GM19025 (cell line): ENCODE measurements at regions not wholly inside any gene's neighbourhood (a gene's known extent, or its start where the extent isn't known, plus 50 kb on each side); places are given as distances from the start of the nearest gene placed in this dataset.
A peak's percentile ranks its signal among the peaks of the same experiment; 100 is the strongest.

Experiments used
- ATAC-seq: cut with Tn5 transposase; IDR thresholded peaks from one replicate; pipeline ENCODE4 v1.9.1; 2021; ENCODE audit warnings: mild to moderate bottlenecking, low read depth, moderate library complexity; ENCODE audit not compliant: unreplicated experiment

DNA sequence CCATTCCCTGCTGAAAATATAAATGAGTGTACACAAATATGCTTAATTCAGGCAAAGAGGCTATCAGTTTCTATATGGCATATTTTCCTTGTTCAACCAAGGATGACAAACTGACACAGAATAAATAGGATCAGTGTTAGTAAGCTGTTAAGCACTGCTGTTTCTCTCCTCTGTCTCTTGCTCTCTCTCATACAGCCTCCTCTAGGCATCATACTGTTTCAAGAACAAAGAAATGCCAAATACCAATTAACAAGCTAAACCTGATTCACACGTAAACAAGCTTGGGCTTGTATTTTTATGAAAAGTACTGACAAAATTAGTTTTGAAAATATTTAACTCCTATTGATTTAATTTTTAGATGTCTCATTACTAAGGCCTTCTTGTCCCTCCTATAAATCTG, 1027.2 kb upstream of the ACVR2A start:
- no peak for ATAC-seq

DNA sequence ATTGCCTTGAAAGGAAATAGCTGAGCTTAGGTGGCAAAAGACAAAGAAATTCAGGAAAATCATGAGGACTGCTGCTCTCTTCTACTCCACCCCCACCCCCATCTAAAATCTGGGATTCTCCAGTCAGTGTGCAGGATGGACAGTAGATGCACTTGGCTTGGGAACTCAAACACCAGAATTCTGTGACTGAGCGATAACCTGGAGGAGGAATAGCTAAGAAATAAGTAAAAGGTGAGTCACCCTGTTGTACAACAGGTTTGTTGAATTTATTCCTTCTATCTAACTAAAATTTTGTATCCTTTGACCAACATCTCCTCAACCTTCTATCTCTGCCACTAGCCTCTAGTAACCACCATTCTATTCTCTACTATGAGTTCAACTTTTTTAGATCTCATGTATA, 1029.9 kb upstream of the ACVR2A start:
- ATAC-seq: no peak

DNA sequence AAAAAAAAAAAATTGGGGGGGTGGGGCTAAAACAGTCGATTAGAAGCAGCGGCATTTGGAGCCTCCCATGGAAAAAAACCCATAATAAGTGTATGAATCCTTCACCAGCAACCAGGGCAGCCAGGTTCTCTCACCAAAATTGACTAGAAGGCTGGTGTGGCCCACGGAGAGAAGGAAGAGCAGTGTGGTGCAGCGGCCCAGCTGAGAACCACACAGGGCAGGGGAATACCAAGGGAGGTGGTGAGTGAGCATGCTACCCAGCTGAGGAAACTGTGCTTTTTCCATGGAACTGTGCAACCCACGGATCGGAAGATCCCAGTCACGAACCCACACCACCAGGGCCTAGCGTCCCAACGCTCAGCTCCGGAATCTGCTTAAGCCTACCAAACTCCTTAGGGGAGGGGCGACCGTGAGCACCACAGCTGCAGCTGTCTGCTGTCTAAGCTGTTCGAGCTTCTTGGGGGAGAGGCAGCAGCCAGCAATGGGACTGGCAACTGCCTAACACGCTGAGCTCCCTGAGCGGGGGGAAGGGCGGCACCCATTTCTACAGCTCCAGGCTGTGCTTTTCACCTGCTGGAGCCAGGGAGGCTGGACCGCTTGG, 1037.2 kb upstream of the ACVR2A start:
- peak; percentile 43 for ATAC-seq

DNA sequence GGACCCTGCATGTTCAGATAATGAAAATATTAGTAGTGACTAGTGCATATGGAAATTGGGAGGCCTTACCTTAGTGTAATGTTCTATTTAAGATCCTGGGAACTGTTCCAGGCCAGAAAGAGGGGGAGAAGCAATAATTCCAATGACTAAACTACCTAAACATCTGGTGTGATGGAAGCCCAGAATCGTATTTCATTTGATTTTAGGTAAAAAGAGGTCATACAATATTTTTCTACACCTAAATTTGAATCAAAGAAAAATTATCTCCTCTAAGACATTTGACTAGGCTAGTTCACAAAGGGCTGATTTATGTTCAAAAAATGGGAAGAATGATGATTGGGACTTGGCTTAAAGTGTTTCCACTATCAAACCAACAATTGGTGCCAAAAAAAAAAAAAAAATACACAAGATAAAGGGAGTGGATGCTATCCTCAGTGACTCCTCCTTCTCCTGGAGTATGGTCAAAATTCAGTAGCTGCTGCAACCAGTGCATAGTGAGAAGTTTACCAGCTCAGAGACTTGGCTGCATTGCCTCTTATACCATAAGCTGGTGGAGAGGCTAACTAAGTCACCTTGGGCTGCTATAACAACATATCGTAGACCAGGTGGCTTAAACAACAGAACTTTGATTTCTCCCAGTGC, 1038.3 kb upstream of the ACVR2A start:
- ATAC-seq: no peak

DNA sequence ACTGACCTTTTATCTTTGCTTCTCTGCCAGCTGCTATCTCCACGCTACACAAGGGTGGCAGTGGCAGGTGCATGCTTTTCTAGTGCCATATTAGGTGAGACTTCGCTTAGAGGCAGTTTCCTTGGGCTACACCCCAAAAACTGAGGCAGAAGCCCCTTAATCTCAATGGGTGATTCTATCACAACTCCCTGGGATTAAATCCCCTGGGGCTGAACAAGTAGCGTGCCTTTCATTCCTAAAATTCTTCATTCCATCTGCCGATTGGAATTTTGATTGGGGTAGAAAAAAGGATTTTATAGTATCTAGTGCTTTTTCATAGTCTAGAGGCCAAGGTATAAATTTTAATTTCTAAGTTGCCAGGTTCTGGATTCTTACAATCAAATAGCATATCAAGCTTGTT, 1040.5 kb upstream of the ACVR2A start:
- ATAC-seq: no peak

DNA sequence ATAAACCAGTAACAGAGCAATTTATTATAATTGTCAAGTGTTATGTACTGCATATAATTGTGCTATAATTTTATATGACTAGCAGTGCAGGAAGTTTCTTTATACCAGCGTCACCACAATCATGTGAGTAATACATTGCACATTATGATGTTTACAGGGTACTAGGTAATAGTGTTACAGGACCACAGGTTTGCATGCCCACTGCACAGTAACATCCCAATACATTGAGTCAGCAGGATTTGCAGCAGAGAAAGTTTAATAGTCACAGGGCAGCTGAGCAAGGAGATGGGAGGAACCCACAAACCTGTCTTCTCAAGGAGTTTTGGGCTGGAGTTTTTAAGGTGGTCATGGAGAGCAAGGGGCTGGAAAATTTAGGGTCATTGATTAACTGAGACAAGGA, 1042.9 kb upstream of the ACVR2A start:
- no peak for ATAC-seq

DNA sequence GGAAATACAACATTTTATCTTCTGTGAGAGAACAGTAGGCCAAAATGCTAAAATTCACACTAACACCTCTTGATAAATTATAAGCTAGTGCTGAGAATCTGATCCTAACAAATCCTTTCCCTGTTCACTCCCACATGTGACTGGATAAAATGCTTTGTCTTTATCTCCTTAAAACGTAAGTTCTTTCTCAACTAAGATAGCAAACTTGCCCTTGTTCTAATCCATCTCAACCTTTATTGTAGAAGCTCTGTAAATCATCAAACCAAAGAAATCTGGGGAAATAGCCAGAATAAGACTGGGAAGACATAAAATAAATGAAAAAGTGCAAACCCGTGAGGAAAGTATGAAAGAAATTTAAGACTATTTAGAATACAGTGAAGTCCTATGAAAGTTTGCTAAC, 1058.4 kb upstream of the ACVR2A start:
- no peak for ATAC-seq

DNA sequence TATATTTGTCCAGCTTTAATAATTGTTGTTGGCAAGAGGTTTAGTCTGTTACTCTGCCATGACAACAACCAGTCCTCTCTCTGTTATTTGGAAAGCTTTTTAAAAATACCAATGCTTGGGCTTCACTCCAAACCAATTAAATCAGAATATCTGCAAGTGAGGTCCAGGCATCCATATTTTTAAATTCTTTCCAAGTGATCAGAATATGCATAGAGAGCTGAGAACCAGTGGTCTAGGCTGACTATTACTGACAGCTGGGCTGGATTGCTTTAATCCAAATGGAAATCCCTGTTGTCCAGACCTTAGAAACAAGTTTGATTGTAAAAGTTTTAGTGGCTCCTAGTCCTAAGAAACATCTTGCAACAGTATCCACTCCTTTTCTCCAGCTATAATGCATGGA, 1059.7 kb upstream of the ACVR2A start:
- ATAC-seq: no peak

DNA sequence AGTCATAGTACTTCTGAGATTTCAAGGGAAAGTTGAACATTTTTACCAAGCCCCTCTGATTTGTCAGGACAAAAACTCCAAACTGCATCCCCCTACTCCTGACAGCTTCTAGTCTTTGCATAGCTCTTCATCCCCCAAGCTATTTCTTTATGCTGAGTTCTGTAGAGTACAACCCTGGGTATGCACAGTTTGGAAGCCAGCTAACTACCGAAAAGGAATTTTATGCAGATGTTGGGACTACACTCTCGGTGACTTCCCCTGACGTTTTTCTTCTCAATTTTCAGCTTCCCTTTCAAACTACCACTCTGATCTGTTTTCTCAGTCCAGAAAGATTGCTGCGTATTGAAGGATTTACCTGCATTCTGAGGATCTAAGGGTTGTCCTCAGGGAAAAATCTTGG, 1060.2 kb upstream of the ACVR2A start:
- no peak for ATAC-seq

DNA sequence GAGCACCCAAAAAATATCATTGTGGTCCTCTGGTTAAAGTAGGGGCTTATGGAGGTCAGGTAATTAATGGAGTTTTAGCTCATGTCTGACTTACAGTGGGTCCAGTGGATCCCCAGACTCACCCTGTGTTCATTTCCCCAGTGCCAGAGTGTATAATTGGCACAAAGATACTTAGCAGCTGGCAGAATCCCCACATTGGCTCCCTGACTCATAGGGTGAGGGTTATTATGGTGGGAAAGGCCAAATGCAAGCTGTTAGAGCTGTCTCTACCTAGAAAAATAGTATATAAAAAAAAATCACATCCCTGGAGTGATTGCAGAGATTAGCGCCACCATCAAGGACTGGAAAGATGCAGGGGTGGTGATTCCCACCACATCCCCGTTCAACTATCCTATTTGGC, 1067.6 kb upstream of the ACVR2A start:
- no peak for ATAC-seq

DNA sequence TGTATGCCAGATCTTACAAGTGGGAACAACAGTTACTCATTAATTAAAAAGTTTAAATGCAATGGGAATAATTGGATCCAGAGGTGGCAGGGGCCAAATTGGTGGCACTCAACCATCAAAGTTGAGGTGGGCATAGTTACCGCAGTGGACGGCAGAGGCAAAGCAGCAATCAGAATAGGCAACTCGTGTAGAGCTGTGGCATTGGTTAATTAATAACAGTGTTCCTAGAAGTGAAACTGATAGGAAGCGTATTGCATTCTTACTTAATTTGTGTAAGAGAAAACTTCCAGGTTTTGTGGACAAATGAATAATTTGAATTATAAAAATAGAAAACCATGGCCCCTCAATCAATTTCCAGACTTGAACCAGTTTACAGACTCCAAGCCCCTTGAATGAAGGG, 1068.2 kb upstream of the ACVR2A start:
- no peak for ATAC-seq

DNA sequence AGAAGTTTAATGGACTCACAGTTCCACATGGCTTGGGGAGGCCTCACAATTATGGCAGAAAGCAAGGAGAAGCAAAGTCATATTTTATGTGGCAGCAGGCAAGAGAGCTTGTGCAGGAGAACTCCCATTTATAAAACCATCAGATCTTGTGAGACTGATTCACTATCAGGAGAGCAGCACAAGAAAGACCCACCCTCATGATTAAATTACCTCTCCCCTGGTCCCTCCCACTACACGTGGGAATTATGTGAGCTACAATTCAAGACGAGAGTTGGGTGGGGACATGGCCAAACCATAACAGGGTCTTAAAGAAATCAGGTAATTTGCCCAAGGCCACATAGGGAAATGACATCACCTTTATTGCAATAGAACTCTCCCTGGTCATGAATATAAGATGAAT, 1073.3 kb upstream of the ACVR2A start:
- no peak for ATAC-seq

DNA sequence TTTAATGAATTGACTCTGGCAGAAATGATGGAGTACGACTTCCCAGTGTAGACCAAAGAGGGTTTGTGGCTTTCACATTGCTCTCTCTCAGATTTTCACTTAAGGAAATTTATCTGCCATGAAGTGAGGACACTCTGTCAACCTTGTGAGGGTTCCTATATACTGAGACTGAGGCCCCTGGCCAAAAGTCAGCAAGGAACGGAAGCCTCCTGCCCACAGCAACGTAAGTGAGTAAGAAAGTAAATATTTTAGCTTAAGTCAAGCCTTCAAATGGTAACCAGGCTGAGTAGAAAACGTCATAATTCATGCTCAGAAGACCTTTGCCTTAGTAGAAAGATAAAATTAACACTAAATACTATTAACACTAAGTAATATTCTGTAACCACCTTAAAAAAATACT, 1080.5 kb upstream of the ACVR2A start:
- ATAC-seq: no peak

DNA sequence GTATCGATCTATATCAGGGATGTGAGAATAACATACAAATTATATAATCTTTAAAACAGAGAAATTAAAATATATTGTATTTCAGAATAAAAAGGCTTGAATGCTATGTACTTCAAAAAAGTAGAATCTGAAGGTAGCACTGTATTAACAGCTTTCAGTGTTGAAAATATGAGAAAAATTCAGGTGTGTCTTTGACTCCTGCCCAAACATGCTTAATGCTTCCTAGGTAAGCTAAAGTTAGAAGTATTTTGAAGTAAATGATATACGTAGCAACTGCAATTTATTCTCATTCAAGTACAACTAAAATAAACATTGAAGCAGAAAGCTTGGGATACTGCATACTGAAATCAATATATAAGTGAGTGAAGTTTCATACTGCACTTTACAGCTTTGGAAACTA, 1082.0 kb upstream of the ACVR2A start:
- no peak for ATAC-seq

DNA sequence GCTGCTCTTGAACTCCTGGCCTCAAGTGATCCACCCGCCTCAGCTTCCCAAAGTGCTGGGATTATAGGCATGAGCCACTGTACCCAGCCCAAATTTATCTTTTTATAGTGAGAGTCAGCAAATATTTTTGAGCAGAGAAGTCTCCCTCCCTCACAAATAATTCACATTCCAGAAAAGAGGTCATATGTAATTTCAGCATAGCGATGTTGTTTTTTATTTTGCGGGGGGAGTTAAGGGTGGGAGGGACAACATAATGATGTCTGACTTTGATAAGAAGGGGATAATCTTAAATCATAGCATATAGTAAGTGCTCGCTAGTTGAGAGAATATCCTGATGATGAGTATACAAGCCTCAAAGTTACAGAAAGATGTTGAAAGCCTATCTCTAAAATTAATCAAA, 1090.2 kb upstream of the ACVR2A start:
- no peak for ATAC-seq

DNA sequence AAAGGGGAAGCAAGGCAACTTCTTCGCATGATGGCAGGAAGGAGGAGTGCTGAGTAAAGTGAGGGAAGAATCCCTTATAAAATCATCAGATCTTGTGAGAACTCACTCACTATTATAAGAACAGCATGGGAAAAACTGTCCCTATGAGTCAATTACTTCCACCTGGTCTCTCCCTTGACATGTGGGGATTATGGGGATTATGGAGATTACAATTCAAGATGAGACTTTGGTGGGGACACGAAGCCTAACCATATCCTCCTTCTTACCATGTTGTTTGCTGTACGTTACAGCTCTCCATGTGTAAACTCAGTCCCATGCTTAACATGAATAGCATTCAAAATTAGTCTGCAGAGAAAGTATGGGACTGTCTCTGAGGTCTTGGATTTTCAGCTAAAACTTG, 1096.8 kb upstream of the ACVR2A start:
- ATAC-seq: no peak

DNA sequence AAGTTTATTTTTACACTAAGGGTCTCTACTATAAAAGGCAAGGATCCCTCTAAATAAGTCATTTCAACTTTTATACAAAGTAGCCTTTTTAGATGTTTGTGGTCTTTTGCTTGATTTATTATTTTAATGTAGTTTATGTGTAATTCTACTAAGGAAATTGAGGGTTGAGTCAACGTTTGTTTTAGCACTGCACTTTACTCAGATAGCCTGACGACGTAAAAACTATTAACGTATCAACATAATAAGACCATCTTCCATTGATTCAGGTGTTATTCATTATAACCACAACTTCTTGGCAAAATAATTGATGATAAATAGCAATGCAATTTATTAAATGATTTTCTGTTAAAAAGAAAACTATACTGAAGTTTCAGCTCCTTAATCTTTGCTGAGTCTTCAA, 1103.6 kb upstream of the ACVR2A start:
- no peak for ATAC-seq

DNA sequence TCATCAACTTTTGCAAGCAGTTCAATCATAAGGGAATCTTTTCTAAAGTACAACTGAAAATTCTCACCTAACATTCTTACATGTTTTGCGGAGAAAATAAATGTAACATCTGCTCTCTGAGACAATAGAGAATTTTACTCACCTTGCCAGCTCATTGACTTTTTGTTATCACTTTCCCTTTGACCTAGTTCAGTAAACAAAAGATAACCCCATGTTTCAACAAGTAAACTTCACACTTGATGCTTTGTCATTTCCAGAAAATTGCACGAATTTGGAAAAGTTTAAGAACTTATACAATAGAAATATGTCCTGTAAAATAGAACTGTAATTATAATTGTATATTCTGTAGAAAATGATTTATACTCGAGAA, 1110.0 kb upstream of the ACVR2A start:
- no peak for ATAC-seq

DNA sequence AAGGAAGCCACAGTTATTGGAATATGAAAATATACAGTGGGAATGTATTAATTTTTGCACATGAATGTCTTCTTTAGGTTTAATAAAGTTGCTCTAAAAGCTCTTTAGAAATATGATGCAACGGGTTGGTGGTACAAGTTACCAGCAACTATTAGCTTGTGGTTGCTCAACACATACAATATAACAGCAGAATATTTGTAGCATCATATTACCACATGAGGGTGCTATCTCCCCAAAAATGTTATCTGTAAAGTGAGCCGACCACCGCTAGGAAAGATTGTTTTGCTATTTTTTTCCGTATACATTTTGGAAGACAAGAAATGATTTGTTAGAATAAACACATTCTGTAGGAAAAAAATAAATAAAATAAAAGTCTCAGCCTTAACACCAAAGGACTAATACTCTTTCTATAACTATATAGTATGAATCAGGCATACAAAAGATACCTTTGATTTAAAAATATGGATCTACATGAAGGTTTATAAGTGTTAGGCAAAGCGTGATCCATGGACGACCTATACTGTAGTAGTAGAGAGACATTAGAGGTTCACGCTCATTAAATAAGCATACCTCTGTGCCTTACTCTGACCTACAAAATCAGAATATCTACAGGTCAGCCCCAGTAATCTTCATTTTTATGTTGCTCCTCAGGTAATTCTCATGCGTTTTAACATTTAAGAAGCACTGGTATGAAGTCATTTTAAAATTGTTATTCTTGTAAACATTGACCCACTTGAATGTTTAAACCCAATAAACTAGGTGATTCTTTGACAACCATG, 1110.6 kb upstream of the ACVR2A start:
- no peak for ATAC-seq

DNA sequence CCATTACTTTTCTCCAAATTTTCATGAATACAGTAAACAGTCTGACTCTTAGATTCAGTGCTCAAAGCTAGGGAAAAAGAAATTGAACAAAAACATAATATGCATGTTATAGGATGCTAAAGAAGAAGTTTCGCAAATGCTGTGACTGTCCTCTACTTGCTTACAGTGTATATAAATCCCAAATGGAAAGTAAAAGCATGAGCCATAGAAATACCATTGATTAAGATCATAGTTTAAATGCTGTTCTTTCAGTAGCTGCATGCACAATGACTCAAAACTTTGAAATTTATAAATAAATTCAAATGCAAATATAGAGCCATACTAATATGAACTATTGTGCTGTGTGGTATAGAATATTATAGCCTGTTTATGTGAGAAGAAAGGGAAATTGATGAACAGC, 1113.9 kb upstream of the ACVR2A start:
- no peak for ATAC-seq

DNA sequence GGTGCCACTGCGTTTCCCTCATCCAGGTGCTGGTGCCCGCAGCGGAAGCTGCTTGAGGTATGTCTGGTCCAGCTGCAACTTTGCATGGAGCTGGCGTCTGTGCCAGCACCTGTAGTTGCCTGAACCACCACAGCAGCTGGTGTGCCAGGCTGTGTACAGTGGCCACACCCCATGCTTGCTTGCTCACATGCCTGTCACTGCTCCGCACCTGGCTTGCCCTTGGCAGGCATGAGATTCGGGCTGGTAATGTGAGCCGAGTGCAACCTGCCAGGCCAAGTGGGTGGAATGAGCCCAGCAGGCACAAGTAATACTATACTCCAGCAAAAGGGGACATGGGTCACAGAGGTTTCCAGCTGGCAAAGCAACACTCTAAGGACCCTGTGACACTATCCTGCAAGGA, 1123.3 kb upstream of the ACVR2A start:
- no peak for ATAC-seq

DNA sequence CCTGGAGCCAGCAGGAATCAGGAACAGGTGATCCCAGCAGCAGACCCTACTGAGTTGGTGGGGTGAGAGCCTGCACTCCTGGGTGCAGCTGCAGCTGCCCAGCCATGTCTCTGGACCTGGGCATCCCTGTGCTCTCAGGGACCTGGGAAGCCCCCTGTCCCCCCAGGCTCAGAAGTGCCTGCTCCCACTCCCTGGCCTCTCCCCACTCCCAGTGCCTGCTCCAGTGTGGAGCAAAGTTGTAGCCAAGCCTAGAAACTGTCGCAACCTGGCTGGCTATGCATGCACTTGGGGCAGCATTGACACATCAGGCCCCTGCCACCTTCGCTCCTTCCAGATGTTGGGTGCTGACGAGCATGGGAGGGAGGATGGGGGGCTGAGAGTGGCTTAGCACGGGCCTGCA, 1124.7 kb upstream of the ACVR2A start:
- ATAC-seq: no peak
